HG02571 (cell line): ENCODE measurements at regions not wholly inside any gene's neighbourhood (a gene's known extent, or its start where the extent isn't known, plus 50 kb on each side); places are given as distances from the start of the nearest gene placed in this dataset.
"Not testable (repeated sequence)": the region's sequence is repeated elsewhere in the genome, so short reads cannot be mapped to it uniquely, and the experiment has no call there.

ENCODE experiments used
- ATAC-seq: cut with Tn5 transposase; IDR thresholded peaks from one replicate; pipeline ENCODE4 v1.9.1; 2021; ENCODE audit warnings: mild to moderate bottlenecking, moderate library complexity; ENCODE audit not compliant: unreplicated experiment

GRCh38 chr2:83901317-83901716 is 557.8 kb downstream of the SUCLG1 start:
- no peak for ATAC-seq

GRCh38 chr2:83900862-83901261 is 558.2 kb downstream of the SUCLG1 start:
- no peak for ATAC-seq

GRCh38 chr2:83899271-83899670 is 559.8 kb downstream of the SUCLG1 start:
- no peak for ATAC-seq

GRCh38 chr2:83894976-83895375 is 564.1 kb downstream of the SUCLG1 start:
- no peak for ATAC-seq

- ATAC-seq = no peak
Observed at GRCh38 chr2:83887757-83888156, 571.3 kb downstream of the SUCLG1 start.

- no peak for ATAC-seq
Observed at GRCh38 chr2:83879127-83879526, 580.0 kb downstream of the SUCLG1 start.

- not testable (repeated sequence) for ATAC-seq
Observed at GRCh38 chr2:83877261-83877660, 581.8 kb downstream of the SUCLG1 start.

GRCh38 chr2:83874712-83875430 is 584.2 kb downstream of the SUCLG1 start:
- ATAC-seq = no peak

GRCh38 chr2:83874066-83874465 is 585.0 kb downstream of the SUCLG1 start:
- no peak for ATAC-seq

GRCh38 chr2:83873110-83873509 is 586.0 kb downstream of the SUCLG1 start:
- no peak for ATAC-seq

GRCh38 chr2:83866211-83866610 is 592.9 kb downstream of the SUCLG1 start:
- no peak for ATAC-seq

- ATAC-seq = no peak
Observed at GRCh38 chr2:83862600-83862999, 596.5 kb downstream of the SUCLG1 start.

GRCh38 chr2:83860320-83860719 is 598.8 kb downstream of the SUCLG1 start:
- ATAC-seq = no peak

GRCh38 chr2:83859553-83859952 is 599.5 kb downstream of the SUCLG1 start:
- ATAC-seq = no peak

GRCh38 chr2:83851066-83851465 is 608.0 kb downstream of the SUCLG1 start:
- no peak for ATAC-seq

- no peak for ATAC-seq
Observed at GRCh38 chr2:83850071-83850725, 608.9 kb downstream of the SUCLG1 start.

- ATAC-seq = no peak
Observed at GRCh38 chr2:83844490-83844889, 614.6 kb downstream of the SUCLG1 start.

GRCh38 chr2:83842421-83842820 is 616.7 kb downstream of the SUCLG1 start:
- no peak for ATAC-seq

GRCh38 chr2:83837823-83838222 is 621.3 kb downstream of the SUCLG1 start:
- no peak for ATAC-seq

GRCh38 chr2:83827618-83828017 is 631.5 kb downstream of the SUCLG1 start:
- no peak for ATAC-seq

- ATAC-seq = no peak
Observed at GRCh38 chr2:83826577-83826976, 632.5 kb downstream of the SUCLG1 start.

GRCh38 chr2:83823229-83823628 is 635.9 kb downstream of the SUCLG1 start:
- no peak for ATAC-seq

GRCh38 chr2:83817511-83817910 is 641.6 kb downstream of the SUCLG1 start:
- no peak for ATAC-seq
